Mesothelial cell of epicardium (in vitro differentiated cells): ENCODE measurements at regions not wholly inside any gene's neighbourhood (a gene's known extent, or its start where the extent isn't known, plus 50 kb on each side); places are given as distances from the start of the nearest gene placed in this dataset.

ENCODE experiments used
- DNase-seq, 2 experiments: peaks; one replicate each; pipeline ENCODE4 v3.0.0; 2021; ENCODE audit warnings: low spot score in 2 of 2; ENCODE audit not compliant: unreplicated experiment in 2 of 2
- H3K27ac Mint-ChIP-seq: 2 replicates; pipeline ENCODE4 v1.8.0; 2021; ENCODE audit warnings: mixed read lengths
- H3K27me3 Mint-ChIP-seq: 2 replicates; pipeline ENCODE4 v1.8.0; 2021; ENCODE audit warnings: low read depth, mixed read lengths
- H3K36me3 Mint-ChIP-seq: 2 replicates; pipeline ENCODE4 v1.8.0; 2021; ENCODE audit warnings: mixed read lengths
- H3K4me1 Mint-ChIP-seq: 2 replicates; pipeline ENCODE4 v1.8.0; 2021; ENCODE audit warnings: mixed read lengths
- H3K4me3 Mint-ChIP-seq: 2 replicates; pipeline ENCODE4 v1.8.0; 2021; ENCODE audit warnings: mild to moderate bottlenecking, moderate library complexity, mixed read lengths
- H3K9me3 Mint-ChIP-seq: 2 replicates; pipeline ENCODE4 v1.8.0; 2021; ENCODE audit warnings: mixed read lengths
- TF ChIP-seq, protein P1 (sequence below): fragments of 200-600 bp; sonication (generic); IDR thresholded peaks from one replicate; pipeline ENCODE4 v1.5.0; 2021; ENCODE audit warnings: antibody characterized with exemption; ENCODE audit not compliant: unreplicated experiment

GRCh38 chr1:104617474-104617873, 867.8 kb downstream of the AMY1C start:
- TF ChIP-seq, protein P1, sequence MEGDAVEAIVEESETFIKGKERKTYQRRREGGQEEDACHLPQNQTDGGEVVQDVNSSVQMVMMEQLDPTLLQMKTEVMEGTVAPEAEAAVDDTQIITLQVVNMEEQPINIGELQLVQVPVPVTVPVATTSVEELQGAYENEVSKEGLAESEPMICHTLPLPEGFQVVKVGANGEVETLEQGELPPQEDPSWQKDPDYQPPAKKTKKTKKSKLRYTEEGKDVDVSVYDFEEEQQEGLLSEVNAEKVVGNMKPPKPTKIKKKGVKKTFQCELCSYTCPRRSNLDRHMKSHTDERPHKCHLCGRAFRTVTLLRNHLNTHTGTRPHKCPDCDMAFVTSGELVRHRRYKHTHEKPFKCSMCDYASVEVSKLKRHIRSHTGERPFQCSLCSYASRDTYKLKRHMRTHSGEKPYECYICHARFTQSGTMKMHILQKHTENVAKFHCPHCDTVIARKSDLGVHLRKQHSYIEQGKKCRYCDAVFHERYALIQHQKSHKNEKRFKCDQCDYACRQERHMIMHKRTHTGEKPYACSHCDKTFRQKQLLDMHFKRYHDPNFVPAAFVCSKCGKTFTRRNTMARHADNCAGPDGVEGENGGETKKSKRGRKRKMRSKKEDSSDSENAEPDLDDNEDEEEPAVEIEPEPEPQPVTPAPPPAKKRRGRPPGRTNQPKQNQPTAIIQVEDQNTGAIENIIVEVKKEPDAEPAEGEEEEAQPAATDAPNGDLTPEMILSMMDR, result no peak
- peaks cover 46% of the 10 kb centered on the region for H3K9me3 Mint-ChIP-seq
- H3K27ac Mint-ChIP-seq, result no peak overlapping the region
- no peaks in the 10 kb centered on the region for H3K36me3 Mint-ChIP-seq
- DNase-seq, result no peak
- H3K27me3 Mint-ChIP-seq, result no peaks in the 10 kb centered on the region
- no peaks in the 10 kb centered on the region for H3K4me1 Mint-ChIP-seq
- no peak overlapping the region for H3K4me3 Mint-ChIP-seq

DNA sequence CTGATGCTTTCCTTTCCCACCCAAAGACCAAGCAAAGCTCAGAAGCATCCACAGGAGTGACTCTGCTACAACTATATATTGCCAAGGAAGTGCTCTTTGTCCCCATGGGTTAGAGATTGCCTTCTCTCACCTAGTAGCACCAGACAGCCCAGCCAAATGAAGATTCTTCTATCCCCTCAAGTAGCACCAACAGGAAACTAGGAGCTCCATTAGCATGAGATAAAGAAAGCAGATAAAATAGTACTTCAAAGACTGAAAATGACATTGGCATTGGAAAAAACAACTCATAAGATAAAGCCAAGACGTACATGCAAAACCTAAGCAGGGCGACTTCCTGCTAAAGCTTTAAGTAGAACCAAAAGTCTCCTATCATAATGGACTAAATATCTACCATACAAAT, 871.5 kb downstream of the AMY1C start:
- H3K36me3 Mint-ChIP-seq, result no peaks in the 10 kb centered on the region
- TF ChIP-seq, protein P1, result no peak
- H3K4me1 Mint-ChIP-seq, result no peaks in the 10 kb centered on the region
- peaks cover 37% of the 10 kb centered on the region for H3K9me3 Mint-ChIP-seq
- no peak for DNase-seq
- H3K27ac Mint-ChIP-seq, result no peak overlapping the region
- H3K27me3 Mint-ChIP-seq, result no peaks in the 10 kb centered on the region
- H3K4me3 Mint-ChIP-seq, result no peak overlapping the region

DNA sequence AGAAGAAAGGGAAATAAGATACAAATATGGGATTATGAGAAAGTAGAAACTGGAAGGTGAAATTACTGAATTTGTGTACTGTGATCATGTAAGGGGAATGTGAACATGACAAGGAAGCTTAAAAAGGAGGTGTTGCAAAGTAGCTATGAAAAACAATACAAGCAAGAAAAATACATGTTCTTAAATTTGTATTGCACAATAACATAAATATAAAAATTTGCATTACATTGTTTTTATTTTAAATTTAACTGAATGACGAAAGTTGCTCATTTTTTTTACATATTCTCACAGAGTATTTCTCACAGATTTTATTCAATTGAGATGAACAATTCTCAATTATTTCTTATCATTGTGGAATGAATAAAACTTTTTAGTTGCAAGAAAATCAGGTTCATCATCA, 874.8 kb downstream of the AMY1C start:
- H3K36me3 Mint-ChIP-seq, result no peaks in the 10 kb centered on the region
- no peak overlapping the region for H3K27ac Mint-ChIP-seq
- H3K4me1 Mint-ChIP-seq, result no peaks in the 10 kb centered on the region
- no peaks in the 10 kb centered on the region for H3K27me3 Mint-ChIP-seq
- H3K9me3 Mint-ChIP-seq, result peaks cover 18% of the 10 kb centered on the region
- DNase-seq, result no peak
- no peak overlapping the region for H3K4me3 Mint-ChIP-seq
- TF ChIP-seq, protein P1, result no peak

GRCh38 chr1:104629589-104629988, 879.9 kb downstream of the AMY1C start:
- Mint-ChIP-seq H3K4me1 (peaks cover 6% of the 10 kb centered on the region), H3K36me3 (no peaks in the 10 kb centered on the region), H3K4me3 (no peak overlapping the region), H3K9me3 (no peaks in the 10 kb centered on the region), H3K27me3 (no peaks in the 10 kb centered on the region), H3K27ac (no peak overlapping the region)
- DNase-seq, result no peak
- TF ChIP-seq, protein P1, result no peak

GRCh38 chr1:104630567-104631149, 881.0 kb downstream of the AMY1C start:
- no peak for DNase-seq
- TF ChIP-seq, protein P1, result no peak
- no peak overlapping the region for H3K27ac Mint-ChIP-seq
- no peaks in the 10 kb centered on the region for H3K9me3 Mint-ChIP-seq
- H3K36me3 Mint-ChIP-seq, result no peaks in the 10 kb centered on the region
- H3K4me1 Mint-ChIP-seq, result peaks cover 6% of the 10 kb centered on the region
- H3K27me3 Mint-ChIP-seq, result no peaks in the 10 kb centered on the region
- H3K4me3 Mint-ChIP-seq, result no peak overlapping the region

GRCh38 chr1:104636581-104636980, 886.9 kb downstream of the AMY1C start:
- Mint-ChIP-seq H3K27ac (no peak overlapping the region), H3K9me3 (no peaks in the 10 kb centered on the region), H3K4me1 (peaks cover 5% of the 10 kb centered on the region), H3K27me3 (no peaks in the 10 kb centered on the region), H3K36me3 (no peaks in the 10 kb centered on the region), H3K4me3 (no peak overlapping the region)
- no peak for DNase-seq
- TF ChIP-seq, protein P1, result no peak
